T-helper 1 cell treated with Interleukin-12 subunit alpha and Interleukin-12 subunit beta and Interleukin-4 antibody, amounts not matched to agents 30 ng/mL and 1 ng/mL, for 36 hours (primary cell): ENCODE measurements at regions not wholly inside any gene's neighbourhood (a gene's known extent, or its start where the extent isn't known, plus 50 kb on each side); places are given as distances from the start of the nearest gene placed in this dataset.

Source experiments
- intact Hi-C: fragments of 100-400 bp; cut with micrococcal nuclease; formaldehyde crosslinking; loops from one replicate; pipeline ENCODE4 v1.15.1; 2024

- intact Hi-C loops, result no loop called here
These were observed 114.5 kb downstream of the IRS2 start for GRCh38 chr13:109671919-109672318.

GRCh38 chr13:109670776-109671175 is 115.6 kb downstream of the IRS2 start:
- intact Hi-C loops, result no loop called here

GRCh38 chr13:109669956-109670355 is 116.4 kb downstream of the IRS2 start:
- intact Hi-C loops, result no loop called here

- intact Hi-C loops, result no loop called here
These were observed 117.2 kb downstream of the IRS2 start for GRCh38 chr13:109669234-109669612.

GRCh38 chr13:109668433-109669233 is 117.8 kb downstream of the IRS2 start:
- intact Hi-C loops, result no loop called here

- intact Hi-C loops, result no loop called here
These were observed 118.5 kb downstream of the IRS2 start for GRCh38 chr13:109667807-109668291.

GRCh38 chr13:109667056-109667455 is 119.3 kb downstream of the IRS2 start:
- intact Hi-C loops, result no loop called here

GRCh38 chr13:109666656-109667055 is 119.7 kb downstream of the IRS2 start:
- intact Hi-C loops, result no loop called here

- intact Hi-C loops, result no loop called here
These were observed 120.6 kb downstream of the IRS2 start for GRCh38 chr13:109665781-109666249.

GRCh38 chr13:109665240-109665639 is 121.1 kb downstream of the IRS2 start:
- intact Hi-C loops, result no loop called here

GRCh38 chr13:109657395-109657794 is 129.0 kb downstream of the IRS2 start:
- intact Hi-C loops, result no loop called here

GRCh38 chr13:109656206-109656605 is 130.2 kb downstream of the IRS2 start:
- intact Hi-C loops, result no loop called here

GRCh38 chr13:109655611-109656010 is 130.8 kb downstream of the IRS2 start:
- intact Hi-C loops, result no loop called here

- intact Hi-C loops, result no loop called here
These were observed 131.2 kb downstream of the IRS2 start for GRCh38 chr13:109655206-109655600.

GRCh38 chr13:109654341-109655205 is 131.8 kb downstream of the IRS2 start:
- intact Hi-C loops, result no loop called here

GRCh38 chr13:109652531-109652930 is 133.9 kb downstream of the IRS2 start:
- intact Hi-C loops, result no loop called here

- intact Hi-C loops, result no loop called here
These were observed 134.5 kb downstream of the IRS2 start for GRCh38 chr13:109651854-109652253.

- intact Hi-C loops, result no loop called here
These were observed 135.1 kb downstream of the IRS2 start for GRCh38 chr13:109651311-109651710.

- intact Hi-C loops, result no loop called here
These were observed 135.5 kb downstream of the IRS2 start for GRCh38 chr13:109650861-109651260.

GRCh38 chr13:109649713-109650112 is 136.7 kb downstream of the IRS2 start:
- intact Hi-C loops, result no loop called here

- intact Hi-C loops, result no loop called here
These were observed 138.7 kb downstream of the IRS2 start for GRCh38 chr13:109647699-109648098.

GRCh38 chr13:109647053-109647452 is 139.3 kb downstream of the IRS2 start:
- intact Hi-C loops, result no loop called here
